Loucy (cell line): ENCODE measurements at regions not wholly inside any gene's neighbourhood (a gene's known extent, or its start where the extent isn't known, plus 50 kb on each side); places are given as distances from the start of the nearest gene placed in this dataset.

Experiments used
- H2AFZ ChIP-seq: fragments of 200-600 bp; sonication (generic); 2 replicates; pipeline ENCODE4 v1.6.0; 2016; ENCODE audit warnings: antibody characterized with exemption, mild to moderate bottlenecking, low read length, moderate library complexity
- H3F3A ChIP-seq: fragments of 200-600 bp; 2 replicates; pipeline ENCODE4 v1.6.0; 2016; ENCODE audit warnings: antibody characterized with exemption, low read depth, mild to moderate bottlenecking
- H3K27me3 ChIP-seq: fragments of 200-600 bp; sonication (generic); 2 replicates; pipeline ENCODE4 v1.6.1; 2014; ENCODE audit warnings: low read length, mild to moderate bottlenecking; ENCODE audit not compliant: insufficient read depth, poor library complexity, severe bottlenecking
- H3K36me3 ChIP-seq: fragments of 200-600 bp; sonication (generic); 2 replicates; pipeline ENCODE4 v1.6.1; 2016; ENCODE audit warnings: low read length; ENCODE audit not compliant: insufficient read depth
- H3K4me1 ChIP-seq: fragments of 200-600 bp; sonication (generic); 2 replicates; pipeline ENCODE4 v1.5.1; 2014; ENCODE audit warnings: low read length, mild to moderate bottlenecking; ENCODE audit not compliant: insufficient read depth, poor library complexity, severe bottlenecking
- H3K4me2 ChIP-seq: fragments of 200-600 bp; sonication (generic); 2 replicates; pipeline ENCODE4 v1.6.0; 2014; ENCODE audit warnings: antibody characterized with exemption, low read length, low read depth, mild to moderate bottlenecking; ENCODE audit not compliant: poor library complexity, severe bottlenecking
- H3K4me3 ChIP-seq: fragments of 200-600 bp; sonication (generic); 2 replicates; pipeline ENCODE4 v1.5.1; 2014; ENCODE audit warnings: low read length, mild to moderate bottlenecking, mixed read lengths; ENCODE audit not compliant: poor library complexity, severe bottlenecking
- H3K79me2 ChIP-seq: fragments of 200-600 bp; sonication (generic); 2 replicates; pipeline ENCODE4 v1.6.1; 2014; ENCODE audit warnings: low read length; ENCODE audit not compliant: insufficient read depth
- H3K9ac ChIP-seq: fragments of 200-600 bp; sonication (generic); 2 replicates; pipeline ENCODE4 v1.6.0; 2014; ENCODE audit warnings: mild to moderate bottlenecking, low read depth, low read length, moderate library complexity; ENCODE audit not compliant: poor library complexity, severe bottlenecking
- H3K9me2 ChIP-seq: fragments of 200-600 bp; sonication (generic); replicated peaks from 2 replicates; pipeline ENCODE4 v1.6.1; 2016; ENCODE audit warnings: low read depth, low read length, mixed read lengths
- H3K9me3 ChIP-seq: fragments of 200-600 bp; sonication (generic); 2 replicates; pipeline ENCODE4 v1.6.1; 2014; ENCODE audit warnings: mild to moderate bottlenecking, antibody characterized with exemption, low read length, low read depth; ENCODE audit not compliant: insufficient read depth
- H4K20me1 ChIP-seq: fragments of 200-600 bp; sonication (generic); 2 replicates; pipeline ENCODE4 v1.6.0; 2014; ENCODE audit warnings: antibody characterized with exemption, low read length, mild to moderate bottlenecking; ENCODE audit not compliant: insufficient read depth, poor library complexity, severe bottlenecking
- CTCF ChIP-seq: fragments of 200-600 bp; sonication (generic); conservative IDR thresholded peaks from 2 replicates; pipeline ENCODE4 v1.5.1; 2014; ENCODE audit warnings: mild to moderate bottlenecking, antibody characterized with exemption, low read length
- EZH2phosphoT487 ChIP-seq: fragments of 200-600 bp; IDR thresholded peaks from 2 replicates; pipeline ENCODE4 v1.6.1; 2018; ENCODE audit warnings: antibody characterized with exemption, mild to moderate bottlenecking, moderate library complexity, borderline replicate concordance

GRCh38 chr5:35518104-35518503, 99.6 kb upstream of the SPEF2 start:
- H3K27me3 ChIP-seq: no peaks in the 10 kb centered on the region
- H3K9ac ChIP-seq: no peak overlapping the region
- H3K36me3 ChIP-seq: no peaks in the 10 kb centered on the region
- H3K9me2 ChIP-seq: no peaks in the 10 kb centered on the region
- no peaks in the 10 kb centered on the region for H4K20me1 ChIP-seq
- no peak overlapping the region for H2AFZ ChIP-seq
- H3K79me2 ChIP-seq: no peaks in the 10 kb centered on the region
- TF ChIP-seq CTCF (no peak), EZH2phosphoT487 (no peak)
- H3K4me2 ChIP-seq: no peak overlapping the region
- H3K4me3 ChIP-seq: no peak overlapping the region
- H3F3A ChIP-seq: no peaks in the 10 kb centered on the region
- H3K9me3 ChIP-seq: no peaks in the 10 kb centered on the region
- H3K4me1 ChIP-seq: no peaks in the 10 kb centered on the region

- no peaks in the 10 kb centered on the region for H3K27me3 ChIP-seq
These were observed 101.4 kb upstream of the SPEF2 start for GRCh38 chr5:35516271-35516670.

GRCh38 chr5:35513612-35514011, 104.1 kb upstream of the SPEF2 start:
- H3K36me3 ChIP-seq: no peaks in the 10 kb centered on the region
- no peak overlapping the region for H2AFZ ChIP-seq
- H3K4me3 ChIP-seq: no peak overlapping the region
- H3K9me2 ChIP-seq: no peaks in the 10 kb centered on the region
- H3K27me3 ChIP-seq: no peaks in the 10 kb centered on the region
- no peaks in the 10 kb centered on the region for H3K79me2 ChIP-seq
- H3F3A ChIP-seq: no peaks in the 10 kb centered on the region
- H3K4me1 ChIP-seq: no peaks in the 10 kb centered on the region
- no peaks in the 10 kb centered on the region for H4K20me1 ChIP-seq
- H3K9ac ChIP-seq: no peak overlapping the region
- no peaks in the 10 kb centered on the region; the same call in 1 of the 2 replicates for H3K9me3 ChIP-seq
- no peak overlapping the region for H3K4me2 ChIP-seq
- no peak for TF ChIP-seq EZH2phosphoT487
- TF ChIP-seq CTCF: no peak

More at GRCh38 chr5:35516271-35516670, 101.4 kb upstream of the SPEF2 start:
- Histone ChIP-seq H3K4me1 (no peaks in the 10 kb centered on the region), H3K79me2 (no peaks in the 10 kb centered on the region), H3K9me3 (no peaks in the 10 kb centered on the region; the same call in 1 of the 2 replicates), H3F3A (no peaks in the 10 kb centered on the region), H2AFZ (no peak overlapping the region), H3K4me3 (no peak overlapping the region), H3K4me2 (no peak overlapping the region), H3K9ac (no peak overlapping the region), H3K36me3 (no peaks in the 10 kb centered on the region), H3K9me2 (no peaks in the 10 kb centered on the region), H4K20me1 (no peaks in the 10 kb centered on the region)
- TF ChIP-seq CTCF (no peak), EZH2phosphoT487 (no peak)
